Ishikawa (cell line): ENCODE measurements at regions not wholly inside any gene's neighbourhood (a gene's known extent, or its start where the extent isn't known, plus 50 kb on each side); places are given as distances from the start of the nearest gene placed in this dataset.

Experiments used
- CEBPB ChIP-seq: IDR thresholded peaks from 2 replicates; pipeline ENCODE4 v1.6.1; 2012
- EGR1 ChIP-seq: IDR thresholded peaks from 2 replicates; pipeline ENCODE4 v1.6.1; 2012
- EP300 ChIP-seq: IDR thresholded peaks from 2 replicates; pipeline ENCODE4 v1.6.1; 2012; ENCODE audit warnings: borderline replicate concordance
- FOXM1 ChIP-seq: IDR thresholded peaks from 2 replicates; pipeline ENCODE4 v1.6.1; 2012; ENCODE audit warnings: low read depth, borderline replicate concordance
- NFIC ChIP-seq: IDR thresholded peaks from 2 replicates; pipeline ENCODE4 v1.6.1; 2012
- RAD21 ChIP-seq: IDR thresholded peaks from 2 replicates; pipeline ENCODE4 v1.6.1; 2012; ENCODE audit warnings: low read depth
- TAF1 ChIP-seq: IDR thresholded peaks from 2 replicates; pipeline ENCODE4 v1.6.1; 2012; ENCODE audit warnings: low read depth, mild to moderate bottlenecking
- TCF12 ChIP-seq: IDR thresholded peaks from 2 replicates; pipeline ENCODE4 v1.6.1; 2012; ENCODE audit warnings: low read depth
- TEAD4 ChIP-seq: IDR thresholded peaks from 2 replicates; pipeline ENCODE4 v1.6.1; 2012
- YY1 ChIP-seq: IDR thresholded peaks from 2 replicates; pipeline ENCODE4 v1.6.1; 2012; ENCODE audit warnings: low read depth
- ZBTB7A ChIP-seq: IDR thresholded peaks from 2 replicates; pipeline ENCODE4 v1.6.1; 2012; ENCODE audit warnings: low read depth
- TF ChIP-seq, protein P1 (sequence below): IDR thresholded peaks from 2 replicates; pipeline ENCODE4 v1.6.1; 2012
- TF ChIP-seq, protein P2 (sequence below): IDR thresholded peaks from 2 replicates; pipeline ENCODE4 v1.6.1; 2012
- TF ChIP-seq, protein P3 (sequence below): IDR thresholded peaks from 2 replicates; pipeline ENCODE4 v1.6.1; 2012; ENCODE audit warnings: low read depth, mild to moderate bottlenecking

- no peak for TF ChIP-seq EP300
- TF ChIP-seq CEBPB: no peak
- no peak for TF ChIP-seq FOXM1
- no peak for TF ChIP-seq RAD21
- TF ChIP-seq EGR1: no peak
- TF ChIP-seq, protein P1, sequence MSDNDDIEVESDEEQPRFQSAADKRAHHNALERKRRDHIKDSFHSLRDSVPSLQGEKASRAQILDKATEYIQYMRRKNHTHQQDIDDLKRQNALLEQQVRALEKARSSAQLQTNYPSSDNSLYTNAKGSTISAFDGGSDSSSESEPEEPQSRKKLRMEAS: no peak
- TF ChIP-seq TAF1: no peak
- TF ChIP-seq, protein P2, sequence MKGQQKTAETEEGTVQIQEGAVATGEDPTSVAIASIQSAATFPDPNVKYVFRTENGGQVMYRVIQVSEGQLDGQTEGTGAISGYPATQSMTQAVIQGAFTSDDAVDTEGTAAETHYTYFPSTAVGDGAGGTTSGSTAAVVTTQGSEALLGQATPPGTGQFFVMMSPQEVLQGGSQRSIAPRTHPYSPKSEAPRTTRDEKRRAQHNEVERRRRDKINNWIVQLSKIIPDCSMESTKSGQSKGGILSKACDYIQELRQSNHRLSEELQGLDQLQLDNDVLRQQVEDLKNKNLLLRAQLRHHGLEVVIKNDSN: no peak
- no peak for TF ChIP-seq TEAD4
- TF ChIP-seq, protein P3, sequence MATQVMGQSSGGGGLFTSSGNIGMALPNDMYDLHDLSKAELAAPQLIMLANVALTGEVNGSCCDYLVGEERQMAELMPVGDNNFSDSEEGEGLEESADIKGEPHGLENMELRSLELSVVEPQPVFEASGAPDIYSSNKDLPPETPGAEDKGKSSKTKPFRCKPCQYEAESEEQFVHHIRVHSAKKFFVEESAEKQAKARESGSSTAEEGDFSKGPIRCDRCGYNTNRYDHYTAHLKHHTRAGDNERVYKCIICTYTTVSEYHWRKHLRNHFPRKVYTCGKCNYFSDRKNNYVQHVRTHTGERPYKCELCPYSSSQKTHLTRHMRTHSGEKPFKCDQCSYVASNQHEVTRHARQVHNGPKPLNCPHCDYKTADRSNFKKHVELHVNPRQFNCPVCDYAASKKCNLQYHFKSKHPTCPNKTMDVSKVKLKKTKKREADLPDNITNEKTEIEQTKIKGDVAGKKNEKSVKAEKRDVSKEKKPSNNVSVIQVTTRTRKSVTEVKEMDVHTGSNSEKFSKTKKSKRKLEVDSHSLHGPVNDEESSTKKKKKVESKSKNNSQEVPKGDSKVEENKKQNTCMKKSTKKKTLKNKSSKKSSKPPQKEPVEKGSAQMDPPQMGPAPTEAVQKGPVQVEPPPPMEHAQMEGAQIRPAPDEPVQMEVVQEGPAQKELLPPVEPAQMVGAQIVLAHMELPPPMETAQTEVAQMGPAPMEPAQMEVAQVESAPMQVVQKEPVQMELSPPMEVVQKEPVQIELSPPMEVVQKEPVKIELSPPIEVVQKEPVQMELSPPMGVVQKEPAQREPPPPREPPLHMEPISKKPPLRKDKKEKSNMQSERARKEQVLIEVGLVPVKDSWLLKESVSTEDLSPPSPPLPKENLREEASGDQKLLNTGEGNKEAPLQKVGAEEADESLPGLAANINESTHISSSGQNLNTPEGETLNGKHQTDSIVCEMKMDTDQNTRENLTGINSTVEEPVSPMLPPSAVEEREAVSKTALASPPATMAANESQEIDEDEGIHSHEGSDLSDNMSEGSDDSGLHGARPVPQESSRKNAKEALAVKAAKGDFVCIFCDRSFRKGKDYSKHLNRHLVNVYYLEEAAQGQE: no peak
- no peak for TF ChIP-seq YY1
- no peak for TF ChIP-seq TCF12
- TF ChIP-seq ZBTB7A: no peak
- no peak for TF ChIP-seq NFIC
Measured at GRCh38 chr5:35369965-35370790, 139.9 kb upstream of the PRLR start.
